GM12878 (cell line): ENCODE measurements at regions not wholly inside any gene's neighbourhood (a gene's known extent, or its start where the extent isn't known, plus 50 kb on each side); places are given as distances from the start of the nearest gene placed in this dataset.
A peak's percentile ranks its signal among the peaks of the same experiment; 100 is the strongest.

Source experiments
- CBFB ChIP-seq: IDR thresholded peaks from 2 replicates; pipeline ENCODE4 v1.6.1; 2016; ENCODE audit warnings: antibody characterized with exemption, low read depth
- CBX5 ChIP-seq: sonication (generic); IDR thresholded peaks from 2 replicates; pipeline ENCODE4 v1.6.1; 2016; ENCODE audit warnings: low read depth, moderate library complexity, mild to moderate bottlenecking, inconsistent platforms
- GATAD2B ChIP-seq: fragments of 450-650 bp; conservative IDR thresholded peaks from 2 replicates; pipeline ENCODE4 v1.6.1; 2017; ENCODE audit warnings: low read depth, mild to moderate bottlenecking, moderate library complexity
- LARP7 ChIP-seq: fragments of 450-650 bp; IDR thresholded peaks from 2 replicates; pipeline ENCODE4 v1.6.1; 2017; ENCODE audit warnings: mild to moderate bottlenecking
- SIX5 ChIP-seq: IDR thresholded peaks from 2 replicates; pipeline ENCODE4 v1.6.1; 2011; ENCODE audit warnings: mild to moderate bottlenecking, low read depth, low read length, moderate library complexity; ENCODE audit not compliant: severe bottlenecking
- SP1 ChIP-seq: IDR thresholded peaks from one replicate; pipeline ENCODE4 v1.6.1; 2011; ENCODE audit warnings: low read depth, low read length
- SRF ChIP-seq, 2 experiments: IDR thresholded peaks; 2 replicates each; pipeline ENCODE4 v1.6.1; 2011; ENCODE audit warnings: low read depth in 2 of 2, low read length in 2 of 2, mild to moderate bottlenecking in 1 of 2, moderate library complexity in 1 of 2
- ZBED1 ChIP-seq: IDR thresholded peaks from 2 replicates; pipeline ENCODE4 v1.6.1; 2016; ENCODE audit warnings: borderline replicate concordance
- ZNF207 ChIP-seq: fragments of 450-650 bp; IDR thresholded peaks from 2 replicates; pipeline ENCODE4 v1.6.1; 2014; ENCODE audit warnings: antibody characterized with exemption, mild to moderate bottlenecking, borderline replicate concordance
- ZNF217 ChIP-seq: fragments of 450-650 bp; IDR thresholded peaks from 2 replicates; pipeline ENCODE4 v1.6.1; 2017; ENCODE audit warnings: antibody characterized with exemption, mild to moderate bottlenecking
- ZNF592 ChIP-seq: fragments of 450-650 bp; IDR thresholded peaks from 2 replicates; pipeline ENCODE4 v1.6.1; 2017; ENCODE audit warnings: mild to moderate bottlenecking, moderate library complexity
- TF ChIP-seq, protein P1 (sequence below): fragments of 450-650 bp; IDR thresholded peaks from 2 replicates; pipeline ENCODE4 v1.6.1; 2016; ENCODE audit warnings: mild to moderate bottlenecking, moderate library complexity, borderline replicate concordance
- TF ChIP-seq, protein P2 (sequence below): IDR thresholded peaks from 2 replicates; pipeline ENCODE4 v1.6.1; 2012; ENCODE audit warnings: improper control_type of control experiment, low read depth, low read length; ENCODE audit not compliant: insufficient replicate concordance
- TF ChIP-seq, protein P3 (sequence below): fragments of 450-650 bp; IDR thresholded peaks from 2 replicates; pipeline ENCODE4 v1.6.1; 2017; ENCODE audit warnings: low read depth, mild to moderate bottlenecking, moderate library complexity

GRCh38 chr17:77441130-77441920 lies 300.6 kb downstream of the SEC14L1 start (continued):
- TF ChIP-seq ZNF592 (peak; percentile 58; the same call in 1 of the 2 replicates), CBX5 (no peak), GATAD2B (peak; percentile 98), CBFB (peak; percentile 76), ZNF207 (0 out of 2 replicates have a peak, but pooled peaks have one; percentile 18), SIX5 (no peak), LARP7 (no peak), SRF (IDR thresholded peaks at IDR 0.05; ENCODE audit: low read depth in 2 of 2, low read length in 2 of 2) (peak in 1 of 2 experiments; percentile 82; a peak in 2 of 4 replicates), ZNF217 (no peak), SP1 (peak; percentile 30), ZBED1 (no peak; the same call in 1 of the 2 replicates)
- TF ChIP-seq, protein P1, sequence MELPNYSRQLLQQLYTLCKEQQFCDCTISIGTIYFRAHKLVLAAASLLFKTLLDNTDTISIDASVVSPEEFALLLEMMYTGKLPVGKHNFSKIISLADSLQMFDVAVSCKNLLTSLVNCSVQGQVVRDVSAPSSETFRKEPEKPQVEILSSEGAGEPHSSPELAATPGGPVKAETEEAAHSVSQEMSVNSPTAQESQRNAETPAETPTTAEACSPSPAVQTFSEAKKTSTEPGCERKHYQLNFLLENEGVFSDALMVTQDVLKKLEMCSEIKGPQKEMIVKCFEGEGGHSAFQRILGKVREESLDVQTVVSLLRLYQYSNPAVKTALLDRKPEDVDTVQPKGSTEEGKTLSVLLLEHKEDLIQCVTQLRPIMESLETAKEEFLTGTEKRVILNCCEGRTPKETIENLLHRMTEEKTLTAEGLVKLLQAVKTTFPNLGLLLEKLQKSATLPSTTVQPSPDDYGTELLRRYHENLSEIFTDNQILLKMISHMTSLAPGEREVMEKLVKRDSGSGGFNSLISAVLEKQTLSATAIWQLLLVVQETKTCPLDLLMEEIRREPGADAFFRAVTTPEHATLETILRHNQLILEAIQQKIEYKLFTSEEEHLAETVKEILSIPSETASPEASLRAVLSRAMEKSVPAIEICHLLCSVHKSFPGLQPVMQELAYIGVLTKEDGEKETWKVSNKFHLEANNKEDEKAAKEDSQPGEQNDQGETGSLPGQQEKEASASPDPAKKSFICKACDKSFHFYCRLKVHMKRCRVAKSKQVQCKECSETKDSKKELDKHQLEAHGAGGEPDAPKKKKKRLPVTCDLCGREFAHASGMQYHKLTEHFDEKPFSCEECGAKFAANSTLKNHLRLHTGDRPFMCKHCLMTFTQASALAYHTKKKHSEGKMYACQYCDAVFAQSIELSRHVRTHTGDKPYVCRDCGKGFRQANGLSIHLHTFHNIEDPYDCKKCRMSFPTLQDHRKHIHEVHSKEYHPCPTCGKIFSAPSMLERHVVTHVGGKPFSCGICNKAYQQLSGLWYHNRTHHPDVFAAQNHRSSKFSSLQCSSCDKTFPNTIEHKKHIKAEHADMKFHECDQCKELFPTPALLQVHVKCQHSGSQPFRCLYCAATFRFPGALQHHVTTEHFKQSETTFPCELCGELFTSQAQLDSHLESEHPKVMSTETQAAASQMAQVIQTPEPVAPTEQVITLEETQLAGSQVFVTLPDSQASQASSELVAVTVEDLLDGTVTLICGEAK: peak; percentile 53; the same call in 1 of the 2 replicates
- TF ChIP-seq, protein P2, sequence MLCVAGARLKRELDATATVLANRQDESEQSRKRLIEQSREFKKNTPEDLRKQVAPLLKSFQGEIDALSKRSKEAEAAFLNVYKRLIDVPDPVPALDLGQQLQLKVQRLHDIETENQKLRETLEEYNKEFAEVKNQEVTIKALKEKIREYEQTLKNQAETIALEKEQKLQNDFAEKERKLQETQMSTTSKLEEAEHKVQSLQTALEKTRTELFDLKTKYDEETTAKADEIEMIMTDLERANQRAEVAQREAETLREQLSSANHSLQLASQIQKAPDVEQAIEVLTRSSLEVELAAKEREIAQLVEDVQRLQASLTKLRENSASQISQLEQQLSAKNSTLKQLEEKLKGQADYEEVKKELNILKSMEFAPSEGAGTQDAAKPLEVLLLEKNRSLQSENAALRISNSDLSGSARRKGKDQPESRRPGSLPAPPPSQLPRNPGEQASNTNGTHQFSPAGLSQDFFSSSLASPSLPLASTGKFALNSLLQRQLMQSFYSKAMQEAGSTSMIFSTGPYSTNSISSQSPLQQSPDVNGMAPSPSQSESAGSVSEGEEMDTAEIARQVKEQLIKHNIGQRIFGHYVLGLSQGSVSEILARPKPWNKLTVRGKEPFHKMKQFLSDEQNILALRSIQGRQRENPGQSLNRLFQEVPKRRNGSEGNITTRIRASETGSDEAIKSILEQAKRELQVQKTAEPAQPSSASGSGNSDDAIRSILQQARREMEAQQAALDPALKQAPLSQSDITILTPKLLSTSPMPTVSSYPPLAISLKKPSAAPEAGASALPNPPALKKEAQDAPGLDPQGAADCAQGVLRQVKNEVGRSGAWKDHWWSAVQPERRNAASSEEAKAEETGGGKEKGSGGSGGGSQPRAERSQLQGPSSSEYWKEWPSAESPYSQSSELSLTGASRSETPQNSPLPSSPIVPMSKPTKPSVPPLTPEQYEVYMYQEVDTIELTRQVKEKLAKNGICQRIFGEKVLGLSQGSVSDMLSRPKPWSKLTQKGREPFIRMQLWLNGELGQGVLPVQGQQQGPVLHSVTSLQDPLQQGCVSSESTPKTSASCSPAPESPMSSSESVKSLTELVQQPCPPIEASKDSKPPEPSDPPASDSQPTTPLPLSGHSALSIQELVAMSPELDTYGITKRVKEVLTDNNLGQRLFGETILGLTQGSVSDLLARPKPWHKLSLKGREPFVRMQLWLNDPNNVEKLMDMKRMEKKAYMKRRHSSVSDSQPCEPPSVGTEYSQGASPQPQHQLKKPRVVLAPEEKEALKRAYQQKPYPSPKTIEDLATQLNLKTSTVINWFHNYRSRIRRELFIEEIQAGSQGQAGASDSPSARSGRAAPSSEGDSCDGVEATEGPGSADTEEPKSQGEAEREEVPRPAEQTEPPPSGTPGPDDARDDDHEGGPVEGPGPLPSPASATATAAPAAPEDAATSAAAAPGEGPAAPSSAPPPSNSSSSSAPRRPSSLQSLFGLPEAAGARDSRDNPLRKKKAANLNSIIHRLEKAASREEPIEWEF: peak; percentile 88
- TF ChIP-seq, protein P3, sequence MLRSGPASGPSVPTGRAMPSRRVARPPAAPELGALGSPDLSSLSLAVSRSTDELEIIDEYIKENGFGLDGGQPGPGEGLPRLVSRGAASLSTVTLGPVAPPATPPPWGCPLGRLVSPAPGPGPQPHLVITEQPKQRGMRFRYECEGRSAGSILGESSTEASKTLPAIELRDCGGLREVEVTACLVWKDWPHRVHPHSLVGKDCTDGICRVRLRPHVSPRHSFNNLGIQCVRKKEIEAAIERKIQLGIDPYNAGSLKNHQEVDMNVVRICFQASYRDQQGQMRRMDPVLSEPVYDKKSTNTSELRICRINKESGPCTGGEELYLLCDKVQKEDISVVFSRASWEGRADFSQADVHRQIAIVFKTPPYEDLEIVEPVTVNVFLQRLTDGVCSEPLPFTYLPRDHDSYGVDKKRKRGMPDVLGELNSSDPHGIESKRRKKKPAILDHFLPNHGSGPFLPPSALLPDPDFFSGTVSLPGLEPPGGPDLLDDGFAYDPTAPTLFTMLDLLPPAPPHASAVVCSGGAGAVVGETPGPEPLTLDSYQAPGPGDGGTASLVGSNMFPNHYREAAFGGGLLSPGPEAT: peak; percentile 92
